ENCODE measurements at regions not wholly inside any gene's neighbourhood (a gene's known extent, or its start where the extent isn't known, plus 50 kb on each side); places are given as distances from the start of the nearest gene placed in this dataset.

- Histone ChIP-seq H4K91ac (ENCODE audit: insufficient read length, low read depth, low read length) (no peak overlapping the region), H3K4ac (ENCODE audit: low read depth, low read length) (no peak overlapping the region), H3K79me2 (ENCODE audit: insufficient read depth, low read length) (no peaks in the 10 kb centered on the region), H3K9ac (ENCODE audit: extremely low read depth, insufficient read length, low read length) (no peak overlapping the region), H3K4me2 (ENCODE audit: insufficient read depth, insufficient read length, low read length) (no peak overlapping the region), H3K9me3 (ENCODE audit: control insufficient read depth, low read depth, low read length) (no peaks in the 10 kb centered on the region), H3K27me3 (ENCODE audit: insufficient read depth, low read length) (no peaks in the 10 kb centered on the region), H2BK5ac (ENCODE audit: insufficient read length, low read length) (no peak overlapping the region), H2BK15ac (ENCODE audit: low read depth, low read length) (no peak overlapping the region), H3K23ac (ENCODE audit: insufficient read length, low read depth, low read length) (no peak overlapping the region), H3K27ac (ENCODE audit: insufficient read length, low read depth, low read length) (no peak overlapping the region), H3K4me1 (ENCODE audit: insufficient read depth, low read length) (peaks cover 12% of the 10 kb centered on the region), H3K23me2 (ENCODE audit: insufficient read length, low read depth, low read length, poor library complexity, severe bottlenecking) (no peaks in the 10 kb centered on the region), H4K5ac (ENCODE audit: insufficient read length, low read depth, low read length) (no peak overlapping the region), H2BK20ac (ENCODE audit: low read depth, low read length, poor library complexity, severe bottlenecking) (no peak overlapping the region), H4K8ac (replicated peaks; ENCODE audit: insufficient read length, low read depth, low read length) (no peak overlapping the region), H3T11ph (ENCODE audit: low read length) (no peak overlapping the region), H3K56ac (ENCODE audit: insufficient read length, low read depth, low read length) (no peak overlapping the region), H2AK5ac (ENCODE audit: insufficient read length, low read length) (no peak overlapping the region), H3K79me1 (ENCODE audit: insufficient read depth, low read depth, low read length, poor library complexity, severe bottlenecking) (no peaks in the 10 kb centered on the region), H4K20me1 (ENCODE audit: control insufficient read depth, insufficient read depth, insufficient read length) (no peaks in the 10 kb centered on the region), H2BK12ac (ENCODE audit: insufficient read length, low read depth, low read length) (no peak overlapping the region), H3K14ac (ENCODE audit: insufficient read depth, low read length) (no peak overlapping the region), H3K18ac (ENCODE audit: insufficient read length, low read depth, low read length) (no peak overlapping the region), H2AFZ (ENCODE audit: low read length) (no peak overlapping the region), H2BK120ac (ENCODE audit: low read depth, low read length, poor library complexity, severe bottlenecking) (no peak overlapping the region)
- H3K4me3 Mint-ChIP-seq, result no peak overlapping the region
- peaks cover 36 to 37% of the 10 kb centered on the region in 2 experiments for H3K4me1 Mint-ChIP-seq
- no peaks in the 10 kb centered on the region for H3K27me3 Mint-ChIP-seq (ENCODE audit: low read depth)
- H3K9me3 Mint-ChIP-seq, result no peaks in the 10 kb centered on the region; a peak in 1 of 5 replicates
- DNase-seq, result no peak
- H3K36me3 Mint-ChIP-seq (ENCODE audit: insufficient read depth in 1 of 3, low read depth in 3 of 3), result no peaks in the 10 kb centered on the region; a peak in 1 of 7 replicates
- H3K27ac Mint-ChIP-seq, result peak overlapping the region in 2 of 3 experiments; percentile 37 to 86; a peak in 4 of 7 replicates
- WGBS (ENCODE audit: extremely low coverage, insufficient read length, low lambda C conversion rate), result no CpG with 5 or more reads among the region's 2 CpGs
- TF ChIP-seq, protein P1, sequence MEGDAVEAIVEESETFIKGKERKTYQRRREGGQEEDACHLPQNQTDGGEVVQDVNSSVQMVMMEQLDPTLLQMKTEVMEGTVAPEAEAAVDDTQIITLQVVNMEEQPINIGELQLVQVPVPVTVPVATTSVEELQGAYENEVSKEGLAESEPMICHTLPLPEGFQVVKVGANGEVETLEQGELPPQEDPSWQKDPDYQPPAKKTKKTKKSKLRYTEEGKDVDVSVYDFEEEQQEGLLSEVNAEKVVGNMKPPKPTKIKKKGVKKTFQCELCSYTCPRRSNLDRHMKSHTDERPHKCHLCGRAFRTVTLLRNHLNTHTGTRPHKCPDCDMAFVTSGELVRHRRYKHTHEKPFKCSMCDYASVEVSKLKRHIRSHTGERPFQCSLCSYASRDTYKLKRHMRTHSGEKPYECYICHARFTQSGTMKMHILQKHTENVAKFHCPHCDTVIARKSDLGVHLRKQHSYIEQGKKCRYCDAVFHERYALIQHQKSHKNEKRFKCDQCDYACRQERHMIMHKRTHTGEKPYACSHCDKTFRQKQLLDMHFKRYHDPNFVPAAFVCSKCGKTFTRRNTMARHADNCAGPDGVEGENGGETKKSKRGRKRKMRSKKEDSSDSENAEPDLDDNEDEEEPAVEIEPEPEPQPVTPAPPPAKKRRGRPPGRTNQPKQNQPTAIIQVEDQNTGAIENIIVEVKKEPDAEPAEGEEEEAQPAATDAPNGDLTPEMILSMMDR (conservative IDR thresholded peaks at IDR 0.05), result no peak
Measured at GRCh38 chr4:84051089-84051488, 448.0 kb downstream of the NKX6-1 start.
